BJ (cell line): ENCODE measurements at regions not wholly inside any gene's neighbourhood (a gene's known extent, or its start where the extent isn't known, plus 50 kb on each side); places are given as distances from the start of the nearest gene placed in this dataset.

ENCODE experiments used
- CTCF ChIA-PET: fragments of 350-600 bp; formaldehyde crosslinking; extraction: SDS; loops from one replicate; lab custom pipeline; 2021; ENCODE audit warnings: antibody characterized with exemption, inconsistent platforms; lab: Yijun Ruan, JAX
- POLR2A ChIA-PET: fragments of 300-600 bp; sonication (Branson Sonifier 250); formaldehyde crosslinking; extraction: SDS; loops from one replicate; lab custom pipeline; 2021; ENCODE audit warnings: antibody characterized with exemption; lab: Charles Lee
- DNase-seq: peaks from one replicate; pipeline ENCODE4 v3.0.0-alpha.2; 2011; ENCODE audit warnings: low read depth
- H3K27me3 ChIP-seq: 2 replicates; pipeline ENCODE4 v1.6.0; 2011; ENCODE audit warnings: low read length; ENCODE audit not compliant: control insufficient read depth, insufficient read depth
- H3K36me3 ChIP-seq: 2 replicates; pipeline ENCODE4 v1.5.1; 2011; ENCODE audit warnings: low read length; ENCODE audit not compliant: control insufficient read depth, insufficient read depth
- H3K4me3 ChIP-seq: 2 replicates; pipeline ENCODE4 v1.5.1; 2011; ENCODE audit warnings: low read depth, mild to moderate bottlenecking, control low read depth, low read length
- TF ChIP-seq, protein P1 (sequence below): IDR thresholded peaks from 2 replicates; pipeline ENCODE4 v1.5.1; 2011; ENCODE audit warnings: low read depth, mild to moderate bottlenecking, control low read depth, inconsistent platforms, low read length, moderate library complexity; ENCODE audit not compliant: insufficient read depth

DNA sequence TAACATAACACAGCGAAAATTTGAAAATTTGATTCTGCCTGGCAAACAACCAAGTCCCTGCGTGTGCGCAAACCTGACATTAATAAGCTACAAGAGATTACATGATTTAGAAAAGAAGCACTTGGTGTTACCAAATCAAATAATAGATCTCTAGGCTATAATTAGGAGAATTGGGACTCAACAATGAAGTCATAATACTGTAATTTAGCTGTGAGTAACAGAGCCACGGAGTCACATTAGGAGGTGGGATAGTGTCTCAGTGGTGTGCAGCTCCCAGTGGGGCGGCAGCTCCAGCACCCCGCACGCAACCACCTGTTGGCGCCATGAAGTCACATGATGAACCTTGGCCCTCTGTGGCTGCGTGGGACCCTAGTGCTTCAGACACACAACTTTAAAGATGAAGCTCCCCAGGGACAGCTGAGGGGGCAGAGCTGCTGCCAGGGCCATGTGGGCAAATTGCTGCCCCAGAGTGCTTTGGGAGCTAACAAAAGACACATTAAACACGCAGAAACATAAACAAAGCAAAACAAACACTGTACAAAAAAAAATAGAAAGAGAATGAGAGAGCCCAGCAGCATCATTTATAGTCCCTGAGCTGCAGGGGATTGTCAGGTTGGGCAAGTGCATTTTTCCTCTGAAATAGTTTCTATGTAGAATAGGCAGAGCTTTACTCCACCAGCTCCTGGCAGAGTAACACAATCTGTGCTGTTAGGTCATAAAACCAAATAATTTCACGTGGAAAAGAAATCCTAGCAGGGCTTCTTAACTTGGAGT is 605.6 kb downstream of the SOX6 start:
- TF ChIP-seq, protein P1, sequence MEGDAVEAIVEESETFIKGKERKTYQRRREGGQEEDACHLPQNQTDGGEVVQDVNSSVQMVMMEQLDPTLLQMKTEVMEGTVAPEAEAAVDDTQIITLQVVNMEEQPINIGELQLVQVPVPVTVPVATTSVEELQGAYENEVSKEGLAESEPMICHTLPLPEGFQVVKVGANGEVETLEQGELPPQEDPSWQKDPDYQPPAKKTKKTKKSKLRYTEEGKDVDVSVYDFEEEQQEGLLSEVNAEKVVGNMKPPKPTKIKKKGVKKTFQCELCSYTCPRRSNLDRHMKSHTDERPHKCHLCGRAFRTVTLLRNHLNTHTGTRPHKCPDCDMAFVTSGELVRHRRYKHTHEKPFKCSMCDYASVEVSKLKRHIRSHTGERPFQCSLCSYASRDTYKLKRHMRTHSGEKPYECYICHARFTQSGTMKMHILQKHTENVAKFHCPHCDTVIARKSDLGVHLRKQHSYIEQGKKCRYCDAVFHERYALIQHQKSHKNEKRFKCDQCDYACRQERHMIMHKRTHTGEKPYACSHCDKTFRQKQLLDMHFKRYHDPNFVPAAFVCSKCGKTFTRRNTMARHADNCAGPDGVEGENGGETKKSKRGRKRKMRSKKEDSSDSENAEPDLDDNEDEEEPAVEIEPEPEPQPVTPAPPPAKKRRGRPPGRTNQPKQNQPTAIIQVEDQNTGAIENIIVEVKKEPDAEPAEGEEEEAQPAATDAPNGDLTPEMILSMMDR, result no peak
- CTCF ChIA-PET, result interaction anchor here (1.0 kb wide), 1 partner anchor 120 kb away, joined by 3 read pairs; no protein-coding TSS in a partner anchor
- no peaks in the 10 kb centered on the region for H3K27me3 ChIP-seq
- POLR2A ChIA-PET, result no interaction called here
- H3K4me3 ChIP-seq, result no peak overlapping the region
- no peak for DNase-seq
- H3K36me3 ChIP-seq, result no peaks in the 10 kb centered on the region

DNA sequence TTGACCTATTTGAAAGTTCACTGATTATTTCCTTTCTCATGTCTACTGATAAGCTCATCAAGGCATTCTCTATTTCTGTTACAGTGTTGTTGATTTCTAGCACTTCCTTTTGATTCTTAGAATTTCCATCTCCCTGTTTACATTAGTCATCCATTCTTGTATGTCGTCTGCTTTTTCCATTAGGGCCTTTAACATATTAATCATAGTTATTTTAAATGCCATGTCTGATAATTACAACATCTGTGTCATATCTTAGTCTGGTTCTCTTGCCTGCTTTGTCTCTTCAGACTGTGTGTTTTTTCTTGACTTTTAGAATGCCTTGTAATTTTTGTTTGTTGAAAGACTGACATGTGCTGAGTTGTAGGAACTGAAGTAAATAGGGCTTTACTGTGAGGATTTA is 602.1 kb downstream of the SOX6 start:
- ChIA-PET CTCF (no interaction called here), POLR2A (no interaction called here)
- TF ChIP-seq, protein P1, result no peak
- Histone ChIP-seq H3K27me3 (peaks cover 4% of the 10 kb centered on the region), H3K4me3 (no peak overlapping the region), H3K36me3 (no peaks in the 10 kb centered on the region)
- no peak for DNase-seq

DNA sequence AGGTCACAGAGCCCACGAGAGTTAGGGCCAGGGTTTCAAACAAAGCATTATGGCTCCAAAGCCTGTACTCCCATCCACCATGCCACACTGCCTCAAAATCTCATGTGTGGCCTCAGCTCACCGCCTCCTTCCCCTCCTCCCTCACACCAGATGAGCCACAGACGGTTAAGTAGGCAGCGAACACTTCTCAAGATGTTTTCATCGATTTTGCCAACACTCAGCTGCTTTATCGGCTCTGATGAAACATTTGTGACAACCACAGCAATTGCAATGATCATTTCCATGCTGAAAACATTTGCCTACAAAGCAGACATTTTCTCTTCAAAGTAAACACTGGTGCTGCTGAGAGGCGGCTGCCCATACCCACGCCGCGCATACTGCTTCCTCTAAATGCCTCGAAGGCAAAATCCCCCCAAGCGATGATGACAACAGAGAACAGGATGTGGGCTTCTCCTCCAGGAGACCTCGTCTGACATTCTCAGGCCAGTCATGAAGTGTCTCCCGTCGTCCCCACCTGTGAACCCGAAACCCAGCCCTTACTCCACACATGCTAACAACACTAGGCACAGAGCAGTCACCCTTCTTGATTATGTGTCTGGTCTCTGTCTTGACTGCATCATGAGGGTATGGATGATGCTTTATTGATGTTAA is 599.2 kb downstream of the SOX6 start:
- TF ChIP-seq, protein P1, result no peak
- no peak for DNase-seq
- Histone ChIP-seq H3K27me3 (peaks cover 4% of the 10 kb centered on the region), H3K4me3 (no peak overlapping the region), H3K36me3 (no peaks in the 10 kb centered on the region)
- ChIA-PET POLR2A (no interaction called here), CTCF (no interaction called here)

DNA sequence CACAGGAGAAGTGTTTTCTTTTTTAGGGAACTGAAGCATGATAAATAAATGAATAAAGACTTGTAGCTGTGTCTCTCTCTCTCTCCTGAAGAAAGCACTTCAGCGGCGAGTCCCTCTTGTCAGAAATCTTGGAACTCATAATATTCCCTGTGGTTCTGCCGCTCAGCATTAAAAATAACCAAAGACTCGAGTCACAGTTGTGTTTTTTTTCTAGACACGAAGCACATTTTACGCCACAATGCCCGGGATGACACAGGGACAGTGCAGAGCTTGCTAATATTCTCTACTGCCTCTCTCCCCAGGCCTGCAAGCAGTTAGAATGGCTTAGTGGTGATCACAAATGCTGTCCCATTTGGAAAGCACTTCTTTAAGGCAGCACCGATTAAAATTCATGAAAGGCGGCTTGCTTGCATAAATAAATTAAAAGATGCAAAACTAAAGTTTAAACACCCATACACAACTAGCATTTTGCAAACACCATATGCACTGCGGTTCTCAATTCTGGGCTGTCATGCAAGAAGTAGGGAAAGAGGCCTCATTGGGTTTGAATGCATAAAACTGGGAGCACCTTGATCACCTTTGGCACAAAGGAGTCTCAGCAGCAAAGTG is 597.4 kb downstream of the SOX6 start:
- Histone ChIP-seq H3K36me3 (no peaks in the 10 kb centered on the region), H3K27me3 (peaks cover 4% of the 10 kb centered on the region), H3K4me3 (no peak overlapping the region)
- CTCF ChIA-PET, result no interaction called here
- POLR2A ChIA-PET, result no interaction called here
- DNase-seq, result no peak
- TF ChIP-seq, protein P1, result no peak

DNA sequence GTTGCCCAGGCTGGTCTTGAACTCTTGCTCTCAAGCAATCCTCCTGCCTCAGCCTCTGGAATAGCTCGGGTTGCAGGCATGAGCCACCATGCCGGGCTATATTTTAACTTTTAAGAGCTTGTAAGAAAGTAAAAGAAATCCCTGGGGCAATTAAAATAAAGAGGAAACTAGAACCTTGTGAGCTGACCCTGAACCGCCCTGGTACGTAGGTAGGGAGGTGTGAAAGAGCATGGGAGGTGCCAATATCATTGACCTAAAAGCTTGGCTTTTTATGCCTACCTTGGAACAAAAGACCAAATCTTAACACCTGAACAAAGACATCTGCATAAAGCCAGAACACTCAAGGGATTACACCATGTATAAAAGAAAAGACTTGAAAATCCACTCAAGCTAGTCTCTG is 595.1 kb downstream of the SOX6 start:
- Histone ChIP-seq H3K4me3 (no peak overlapping the region), H3K27me3 (peaks cover 2% of the 10 kb centered on the region; the same call in 1 of the 2 replicates), H3K36me3 (no peaks in the 10 kb centered on the region)
- CTCF ChIA-PET, result interaction anchor here (1.0 to 1.3 kb wide), 3 partner anchors 11 to 59 kb away, joined by 3 to 4 read pairs (median 3); no protein-coding TSS in a partner anchor
- DNase-seq, result no peak
- POLR2A ChIA-PET, result interaction anchor here (0.6 kb wide), 2 partner anchors 133 to 1022 kb away, joined by 4 to 17 read pairs; no protein-coding TSS in a partner anchor
- TF ChIP-seq, protein P1, result no peak
